ENCODE measurements at regions not wholly inside any gene's neighbourhood (a gene's known extent, or its start where the extent isn't known, plus 50 kb on each side); places are given as distances from the start of the nearest gene placed in this dataset.

DNA sequence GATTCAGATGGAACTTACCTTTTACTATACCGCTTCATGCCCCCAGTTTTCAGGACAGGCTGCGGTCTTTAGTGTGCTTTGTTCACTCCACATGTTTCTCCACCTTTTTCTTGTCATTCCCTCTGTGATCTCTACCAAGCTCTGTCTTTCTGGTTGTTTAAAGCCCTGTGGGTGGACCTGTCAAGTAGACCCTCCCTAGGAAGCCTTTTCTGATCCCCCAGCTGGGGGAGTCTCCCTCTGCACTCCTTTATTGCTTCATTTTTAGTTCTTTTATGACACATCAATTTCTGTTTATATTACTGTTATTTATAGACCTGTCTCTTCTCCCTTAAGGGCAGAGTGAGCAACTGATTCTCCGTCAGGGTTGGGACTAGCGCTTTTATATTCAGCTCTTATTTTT lies 150.2 kb downstream of the C4orf33 start:
- DNase-seq (ENCODE audit: low read depth in 1 of 2, low spot score in 1 of 2) (no peak), ATAC-seq (no peak), FAIRE-seq (no peak)
- CTCF ChIA-PET = no interaction called here
- H3K4me3 ChIP-seq = no peak overlapping the region
- no peaks in the 10 kb centered on the region for H3K4me1 ChIP-seq
- no peak for TF ChIP-seq SREBF2 (IDR thresholded peaks at IDR 0.05)
- no peak for TF ChIP-seq NR3C1 (IDR thresholded peaks at IDR 0.05)
- TF ChIP-seq, protein P1, sequence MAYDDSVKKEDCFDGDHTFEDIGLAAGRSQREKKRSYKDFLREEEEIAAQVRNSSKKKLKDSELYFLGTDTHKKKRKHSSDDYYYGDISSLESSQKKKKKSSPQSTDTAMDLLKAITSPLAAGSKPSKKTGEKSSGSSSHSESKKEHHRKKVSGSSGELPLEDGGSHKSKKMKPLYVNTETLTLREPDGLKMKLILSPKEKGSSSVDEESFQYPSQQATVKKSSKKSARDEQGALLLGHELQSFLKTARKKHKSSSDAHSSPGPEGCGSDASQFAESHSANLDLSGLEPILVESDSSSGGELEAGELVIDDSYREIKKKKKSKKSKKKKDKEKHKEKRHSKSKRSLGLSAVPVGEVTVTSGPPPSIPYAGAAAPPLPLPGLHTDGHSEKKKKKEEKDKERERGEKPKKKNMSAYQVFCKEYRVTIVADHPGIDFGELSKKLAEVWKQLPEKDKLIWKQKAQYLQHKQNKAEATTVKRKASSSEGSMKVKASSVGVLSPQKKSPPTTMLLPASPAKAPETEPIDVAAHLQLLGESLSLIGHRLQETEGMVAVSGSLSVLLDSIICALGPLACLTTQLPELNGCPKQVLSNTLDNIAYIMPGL (CRISPR knock-in tag; IDR thresholded peaks at IDR 0.05; ENCODE audit: borderline replicate concordance) = no peak
- no peak for TF ChIP-seq TP53 (CRISPR knock-in tag; IDR thresholded peaks at IDR 0.05)
- no peak for TF ChIP-seq EHF (CRISPR knock-in tag; IDR thresholded peaks at IDR 0.05)
- TF ChIP-seq SMC3 (IDR thresholded peaks at IDR 0.05) = no peak
- no peak for TF ChIP-seq HOXB5 (CRISPR knock-in tag; IDR thresholded peaks at IDR 0.05)
- no peak for TF ChIP-seq EP300 (IDR thresholded peaks at IDR 0.05)
- no peak for TF ChIP-seq JUN (IDR thresholded peaks at IDR 0.05)
- TF ChIP-seq, protein P2, sequence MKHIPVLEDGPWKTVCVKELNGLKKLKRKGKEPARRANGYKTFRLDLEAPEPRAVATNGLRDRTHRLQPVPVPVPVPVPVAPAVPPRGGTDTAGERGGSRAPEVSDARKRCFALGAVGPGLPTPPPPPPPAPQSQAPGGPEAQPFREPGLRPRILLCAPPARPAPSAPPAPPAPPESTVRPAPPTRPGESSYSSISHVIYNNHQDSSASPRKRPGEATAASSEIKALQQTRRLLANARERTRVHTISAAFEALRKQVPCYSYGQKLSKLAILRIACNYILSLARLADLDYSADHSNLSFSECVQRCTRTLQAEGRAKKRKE (CRISPR knock-in tag; IDR thresholded peaks at IDR 0.05; ENCODE audit: low read depth) = no peak
- TF ChIP-seq PBX3 (IDR thresholded peaks at IDR 0.05) = no peak
- TF ChIP-seq TFCP2L1 (CRISPR knock-in tag; IDR thresholded peaks at IDR 0.05) = no peak
- no peak for TF ChIP-seq MAZ (IDR thresholded peaks at IDR 0.05; ENCODE audit: borderline replicate concordance, low read depth, low read length)
- POLR2A ChIA-PET = no interaction called here
- H3K4me2 ChIP-seq = no peak overlapping the region
- 61% methylated on average over 4 of the region's 4 CpGs for WGBS (ENCODE audit: missing lambda C conversion rate)
- H3K9me3 ChIP-seq = no peaks in the 10 kb centered on the region; the same call in 2 of the 3 replicates
- H3K27ac ChIP-seq = no peak overlapping the region

- ATAC-seq = no peak
- no peak overlapping the region for H3K4me2 ChIP-seq
- CTCF ChIA-PET = interaction anchor here (0.6 kb wide), 1 partner anchor 11 kb away, joined by 4 read pairs; no protein-coding TSS in a partner anchor
- 46% methylated on average over 15 of the region's 15 CpGs for WGBS (ENCODE audit: missing lambda C conversion rate)
- no peak for FAIRE-seq
- no peak overlapping the region for H3K4me3 ChIP-seq
- TF ChIP-seq CBX8 (IDR thresholded peaks at IDR 0.05) (no peak), BHLHE40 (IDR thresholded peaks at IDR 0.05; ENCODE audit: low read depth, low read length) (no peak), ZFP36 (IDR thresholded peaks at IDR 0.05; ENCODE audit: borderline replicate concordance, partially characterized antibody) (no peak)
- TF ChIP-seq, protein P3, sequence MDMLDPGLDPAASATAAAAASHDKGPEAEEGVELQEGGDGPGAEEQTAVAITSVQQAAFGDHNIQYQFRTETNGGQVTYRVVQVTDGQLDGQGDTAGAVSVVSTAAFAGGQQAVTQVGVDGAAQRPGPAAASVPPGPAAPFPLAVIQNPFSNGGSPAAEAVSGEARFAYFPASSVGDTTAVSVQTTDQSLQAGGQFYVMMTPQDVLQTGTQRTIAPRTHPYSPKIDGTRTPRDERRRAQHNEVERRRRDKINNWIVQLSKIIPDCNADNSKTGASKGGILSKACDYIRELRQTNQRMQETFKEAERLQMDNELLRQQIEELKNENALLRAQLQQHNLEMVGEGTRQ (IDR thresholded peaks at IDR 0.05) = no peak
- TF ChIP-seq, protein P1 (CRISPR knock-in tag; IDR thresholded peaks at IDR 0.05; ENCODE audit: borderline replicate concordance) = no peak
- DNase-seq (ENCODE audit: low read depth in 1 of 2, low spot score in 1 of 2) = no peak
- H3K9me3 ChIP-seq = no peaks in the 10 kb centered on the region; the same call in 2 of the 3 replicates
- no peak overlapping the region for H3K27ac ChIP-seq
- POLR2A ChIA-PET = no interaction called here
- no peaks in the 10 kb centered on the region for H3K4me1 ChIP-seq
Observed at GRCh38 chr4:129246910-129247461, 151.0 kb downstream of the C4orf33 start.

DNA sequence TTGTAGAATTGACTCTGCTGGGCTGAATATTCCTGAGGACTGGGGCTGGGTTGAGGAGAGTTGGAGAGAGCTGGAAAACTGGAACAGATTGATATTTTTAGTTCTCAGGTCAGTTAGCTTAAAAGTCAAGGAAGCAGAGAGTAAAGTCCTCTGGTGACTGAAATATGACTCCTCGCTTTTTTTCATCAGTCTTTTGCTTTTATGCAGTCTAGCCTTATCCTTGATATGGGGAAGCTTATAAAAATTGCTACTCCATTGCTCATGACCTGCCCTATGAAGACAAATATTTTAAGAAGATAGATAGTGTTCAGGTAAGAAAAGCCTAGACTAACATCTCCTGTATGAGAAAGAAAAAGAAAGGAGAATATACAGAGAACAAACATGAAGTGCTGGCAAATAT lies 152.7 kb downstream of the C4orf33 start:
- WGBS (ENCODE audit: missing lambda C conversion rate) = 26% methylated on average over 1 of the region's 1 CpG
- Histone ChIP-seq H3K27ac (no peak overlapping the region), H3K4me1 (no peaks in the 10 kb centered on the region), H3K4me3 (no peak overlapping the region), H3K9me3 (no peaks in the 10 kb centered on the region; the same call in 2 of the 3 replicates), H3K4me2 (no peak overlapping the region)
- TF ChIP-seq CBX8 (IDR thresholded peaks at IDR 0.05) = no peak
- no peak for TF ChIP-seq RARB (CRISPR knock-in tag; IDR thresholded peaks at IDR 0.05)
- no peak for TF ChIP-seq EHMT2 (IDR thresholded peaks at IDR 0.05; ENCODE audit: low read depth)
- ATAC-seq (no peak), FAIRE-seq (no peak), DNase-seq (ENCODE audit: low read depth in 1 of 2, low spot score in 1 of 2) (no peak)
- POLR2A ChIA-PET = no interaction called here
- CTCF ChIA-PET = interaction anchor here (0.6 kb wide), 1 partner anchor 1090 kb away, joined by 4 read pairs; no protein-coding TSS in a partner anchor

Data from A549 (cell line).